ENCODE measurements at regions not wholly inside any gene's neighbourhood (a gene's known extent, or its start where the extent isn't known, plus 50 kb on each side); places are given as distances from the start of the nearest gene placed in this dataset.

- TF ChIP-seq EZH2 (IDR thresholded peaks at IDR 0.05; ENCODE audit: insufficient read depth, poor library complexity, severe bottlenecking) (no peak), EZH2phosphoT487 (IDR thresholded peaks at IDR 0.05; ENCODE audit: insufficient read depth, low read depth) (no peak)
Observed at GRCh38 chr2:42847596-42848151, 55.3 kb upstream of the HAAO start.
